HG03039 (cell line): ENCODE measurements at regions not wholly inside any gene's neighbourhood (a gene's known extent, or its start where the extent isn't known, plus 50 kb on each side); places are given as distances from the start of the nearest gene placed in this dataset.

Experiments used
- ATAC-seq: cut with Tn5 transposase; IDR thresholded peaks from one replicate; pipeline ENCODE4 v1.9.1; 2021; ENCODE audit warnings: mild to moderate bottlenecking, moderate library complexity; ENCODE audit not compliant: unreplicated experiment

DNA sequence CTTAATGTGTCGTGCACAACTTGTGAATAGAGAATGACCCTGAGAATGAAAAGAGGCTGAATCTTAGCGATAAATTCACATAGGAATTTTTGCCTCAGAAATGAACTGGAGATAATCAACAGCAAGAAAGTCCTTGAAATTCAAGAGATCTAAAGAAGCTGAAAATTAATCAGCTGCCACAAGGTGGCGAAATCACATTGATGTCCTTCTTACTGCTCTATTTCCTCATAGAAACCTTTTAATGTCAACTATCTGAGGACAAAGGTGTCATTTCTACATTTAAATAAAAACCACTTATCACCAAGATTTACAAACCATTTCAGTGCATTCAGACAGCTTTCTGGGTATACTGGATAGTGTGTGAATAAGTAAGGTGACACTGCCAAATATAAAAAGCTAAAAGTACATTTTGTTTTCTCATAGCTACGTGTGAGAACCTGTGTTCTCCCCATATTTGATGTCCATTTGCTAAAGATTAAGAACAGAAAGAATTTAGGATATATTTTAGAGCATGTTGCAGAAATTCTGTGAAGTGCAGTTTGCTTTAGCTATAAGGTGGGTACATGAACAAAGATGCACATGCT is 485.3 kb upstream of the PTBP2 start:
- no peak for ATAC-seq

DNA sequence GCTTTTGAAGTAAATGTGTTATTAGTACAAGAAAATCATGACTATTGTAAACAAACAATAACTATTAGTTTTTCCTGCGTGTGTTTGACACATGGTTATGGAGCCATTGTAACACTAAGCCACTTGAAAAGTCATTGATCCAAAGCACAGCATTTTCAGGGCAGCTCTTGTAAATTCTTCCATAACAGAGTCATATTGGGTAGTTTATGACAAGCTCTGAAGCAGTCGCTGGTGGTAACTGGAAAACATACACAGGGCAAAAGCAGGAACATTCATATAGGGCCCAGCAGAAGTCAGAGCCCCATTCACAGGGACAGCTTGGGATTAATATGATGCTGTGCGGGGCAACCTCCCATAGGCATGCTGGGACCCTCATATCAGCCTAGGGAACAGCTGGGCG is 483.2 kb upstream of the PTBP2 start:
- ATAC-seq: no peak

GRCh38 chr1:96240438-96240837 is 481.1 kb upstream of the PTBP2 start:
- ATAC-seq: no peak

GRCh38 chr1:96253246-96254035 is 468.1 kb upstream of the PTBP2 start:
- ATAC-seq: no peak

- ATAC-seq: no peak
These were observed 465.3 kb upstream of the PTBP2 start for GRCh38 chr1:96256130-96256790.

GRCh38 chr1:96259399-96259798 is 462.2 kb upstream of the PTBP2 start:
- no peak for ATAC-seq

GRCh38 chr1:96281491-96281890 is 440.1 kb upstream of the PTBP2 start:
- ATAC-seq: no peak

- ATAC-seq: no peak
These were observed 431.6 kb upstream of the PTBP2 start for GRCh38 chr1:96290033-96290432.

GRCh38 chr1:96290801-96291200 is 430.8 kb upstream of the PTBP2 start:
- ATAC-seq: no peak

GRCh38 chr1:96291468-96291867 is 430.1 kb upstream of the PTBP2 start:
- ATAC-seq: no peak

DNA sequence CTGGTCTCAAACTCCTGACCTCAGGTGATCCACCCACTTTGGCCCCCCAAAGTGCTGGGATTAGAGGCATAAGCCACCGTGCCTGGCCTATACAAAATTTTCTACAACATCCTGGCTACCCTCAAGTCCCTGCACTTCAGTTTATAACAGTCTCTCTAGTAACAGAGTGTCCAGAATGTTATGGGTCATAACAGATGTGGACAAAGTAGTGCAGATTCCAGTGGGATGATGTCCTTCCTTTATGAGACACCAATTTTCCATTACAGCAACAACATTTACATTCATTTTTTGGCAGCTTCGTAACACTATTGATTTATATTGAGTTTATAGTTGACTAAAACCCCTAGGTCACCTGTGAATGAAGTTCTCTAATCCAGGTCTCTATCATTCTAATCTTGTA is 429.4 kb upstream of the PTBP2 start:
- ATAC-seq: no peak

- ATAC-seq: no peak
These were observed 424.6 kb upstream of the PTBP2 start for GRCh38 chr1:96296991-96297390.

DNA sequence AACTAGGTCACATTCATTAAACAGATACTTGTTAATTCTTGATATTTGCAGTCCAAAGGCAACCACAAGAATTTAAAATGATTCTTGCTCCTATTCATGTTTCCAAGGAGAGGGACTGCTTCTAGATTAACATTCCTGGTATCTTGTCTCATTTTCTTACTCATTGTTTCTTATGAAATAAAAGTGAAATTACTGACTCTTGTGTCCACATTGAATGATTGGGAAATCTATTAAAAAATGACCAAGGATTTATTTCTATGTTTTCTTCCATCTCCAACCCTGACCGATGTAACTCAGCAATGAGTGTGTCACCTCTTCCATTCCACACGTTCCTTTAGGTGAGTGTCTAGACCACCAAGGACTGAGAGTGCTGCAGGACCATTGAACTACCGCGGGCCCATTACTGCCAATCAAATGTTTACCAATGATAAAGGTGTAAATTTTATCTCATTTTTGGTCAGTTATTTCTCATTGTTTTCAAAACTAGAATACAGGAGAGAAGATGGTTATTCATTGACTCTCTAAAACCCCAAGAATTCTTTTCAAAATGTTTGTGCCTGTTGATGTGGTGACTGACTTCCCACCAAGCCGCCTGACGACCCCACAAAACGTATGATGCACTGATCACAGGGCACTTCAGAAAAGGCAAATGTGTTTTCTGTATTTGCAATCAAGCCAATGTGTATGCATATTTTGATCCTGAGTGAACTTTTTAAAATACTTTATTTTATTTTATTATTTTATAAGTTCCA is 414.6 kb upstream of the PTBP2 start:
- no peak for ATAC-seq

- no peak for ATAC-seq
These were observed 413.3 kb upstream of the PTBP2 start for GRCh38 chr1:96308314-96308713.

DNA sequence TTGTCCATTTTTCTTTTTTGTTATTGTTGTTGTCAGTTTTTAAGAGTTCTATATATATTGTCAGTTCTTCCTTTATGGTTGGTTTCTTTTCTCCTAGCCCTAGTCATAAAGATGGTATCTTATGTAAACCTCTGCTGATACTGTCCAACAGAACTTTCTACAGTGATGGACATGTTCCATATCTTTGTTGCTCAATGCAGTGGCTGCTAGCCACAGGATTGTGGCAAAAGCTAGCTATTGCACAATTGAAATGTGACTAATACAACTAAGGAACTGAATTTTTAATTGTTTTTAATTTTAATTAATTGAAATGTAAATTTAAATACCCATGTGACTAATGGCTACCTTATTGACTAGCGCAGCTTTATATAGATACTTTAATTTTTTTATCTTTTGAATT is 411.8 kb upstream of the PTBP2 start:
- no peak for ATAC-seq

GRCh38 chr1:96313216-96313615 is 408.4 kb upstream of the PTBP2 start:
- no peak for ATAC-seq

DNA sequence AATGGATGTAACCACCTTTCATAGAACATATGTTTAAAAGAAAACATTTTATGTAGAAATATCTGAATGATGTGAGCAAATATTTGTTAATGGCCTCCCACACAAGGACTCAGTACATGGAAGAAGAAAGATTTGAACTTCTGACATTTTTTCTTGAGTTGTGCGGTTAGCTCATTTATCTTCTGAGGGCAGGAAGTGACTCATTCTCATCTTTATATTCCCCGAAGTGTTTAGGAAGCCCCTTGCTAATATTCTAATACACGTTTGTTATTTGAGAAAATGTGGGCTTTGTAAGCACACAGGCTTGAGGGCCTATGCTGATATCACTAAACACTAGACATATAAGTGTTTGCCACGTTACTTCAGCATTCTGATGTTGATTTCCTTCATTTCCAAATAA is 392.5 kb upstream of the PTBP2 start:
- no peak for ATAC-seq

DNA sequence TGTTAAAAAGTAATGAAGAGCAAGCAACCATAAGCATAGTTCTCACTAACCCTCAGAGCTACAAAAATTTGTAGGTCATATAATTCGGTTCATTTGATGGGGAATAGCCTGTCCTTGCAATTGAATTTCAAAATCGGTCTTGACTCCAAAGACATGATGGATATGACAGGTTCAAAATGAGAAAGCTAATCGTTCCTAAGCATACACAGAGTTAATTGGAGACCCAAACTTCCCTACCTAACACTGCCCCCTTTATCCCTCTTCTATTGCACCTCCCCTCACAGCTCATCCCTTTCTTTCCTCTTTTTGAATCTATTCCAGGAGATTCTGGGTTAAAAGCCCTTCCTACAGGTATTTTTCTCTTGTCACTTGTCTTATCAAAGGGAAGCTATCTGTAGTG is 390.0 kb upstream of the PTBP2 start:
- no peak for ATAC-seq

- no peak for ATAC-seq
These were observed 387.9 kb upstream of the PTBP2 start for GRCh38 chr1:96333522-96334235.

DNA sequence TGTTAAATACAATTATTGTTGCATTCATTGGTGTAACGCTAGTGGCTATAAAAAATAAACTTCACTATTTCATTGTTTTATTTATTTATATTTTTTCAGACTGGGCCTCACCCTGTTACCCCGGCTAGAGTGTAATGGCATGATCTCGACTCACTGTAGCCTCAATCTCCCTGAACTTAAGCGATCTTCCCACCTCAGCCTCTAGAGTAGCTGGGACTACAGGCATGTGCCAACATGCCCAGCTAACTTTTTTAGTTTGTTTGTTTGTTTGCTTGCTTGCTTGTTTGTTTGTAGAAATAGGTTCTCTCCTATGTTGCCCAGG is 387.4 kb upstream of the PTBP2 start:
- no peak for ATAC-seq

DNA sequence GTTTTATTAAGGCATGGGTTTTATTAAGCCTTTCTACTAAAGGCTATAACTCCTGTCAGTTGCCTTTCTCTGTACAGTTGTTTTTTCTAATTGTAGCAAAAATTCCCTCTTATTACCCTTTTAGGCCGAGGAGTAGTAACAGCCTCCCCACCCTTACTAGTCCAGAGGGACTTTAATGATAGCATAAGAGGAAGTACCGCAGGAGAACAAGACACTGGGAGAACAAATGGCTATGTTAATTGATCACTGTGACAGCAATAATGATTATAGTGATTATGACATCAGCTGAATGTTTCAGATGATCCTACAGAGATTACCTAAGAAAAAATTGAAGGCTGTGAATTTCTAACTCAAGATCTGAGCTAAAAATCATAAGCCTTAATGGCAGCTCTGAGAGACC is 383.0 kb upstream of the PTBP2 start:
- no peak for ATAC-seq
